ENCODE measurements at regions not wholly inside any gene's neighbourhood (a gene's known extent, or its start where the extent isn't known, plus 50 kb on each side); places are given as distances from the start of the nearest gene placed in this dataset.

DNA sequence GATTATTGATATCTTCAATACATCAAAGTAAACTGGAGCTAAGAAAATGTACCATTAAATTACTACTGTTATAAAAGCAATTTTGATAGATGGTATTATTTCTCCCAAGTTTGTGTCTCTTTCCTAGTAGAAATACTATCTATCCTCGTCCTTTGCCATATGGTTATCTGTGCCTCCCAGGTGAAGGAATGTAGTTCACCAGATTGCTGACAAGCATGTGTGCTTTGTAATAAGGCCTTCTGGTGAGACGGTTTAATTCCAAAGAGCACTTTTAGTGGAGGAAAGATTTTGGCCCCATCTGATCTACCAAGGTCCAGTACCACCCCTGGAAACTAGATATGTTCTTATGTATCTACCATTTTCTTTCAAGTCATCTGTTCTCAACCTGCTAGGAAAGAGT, 243.6 kb downstream of the DLEU7 start:
- TF ChIP-seq, protein P1, sequence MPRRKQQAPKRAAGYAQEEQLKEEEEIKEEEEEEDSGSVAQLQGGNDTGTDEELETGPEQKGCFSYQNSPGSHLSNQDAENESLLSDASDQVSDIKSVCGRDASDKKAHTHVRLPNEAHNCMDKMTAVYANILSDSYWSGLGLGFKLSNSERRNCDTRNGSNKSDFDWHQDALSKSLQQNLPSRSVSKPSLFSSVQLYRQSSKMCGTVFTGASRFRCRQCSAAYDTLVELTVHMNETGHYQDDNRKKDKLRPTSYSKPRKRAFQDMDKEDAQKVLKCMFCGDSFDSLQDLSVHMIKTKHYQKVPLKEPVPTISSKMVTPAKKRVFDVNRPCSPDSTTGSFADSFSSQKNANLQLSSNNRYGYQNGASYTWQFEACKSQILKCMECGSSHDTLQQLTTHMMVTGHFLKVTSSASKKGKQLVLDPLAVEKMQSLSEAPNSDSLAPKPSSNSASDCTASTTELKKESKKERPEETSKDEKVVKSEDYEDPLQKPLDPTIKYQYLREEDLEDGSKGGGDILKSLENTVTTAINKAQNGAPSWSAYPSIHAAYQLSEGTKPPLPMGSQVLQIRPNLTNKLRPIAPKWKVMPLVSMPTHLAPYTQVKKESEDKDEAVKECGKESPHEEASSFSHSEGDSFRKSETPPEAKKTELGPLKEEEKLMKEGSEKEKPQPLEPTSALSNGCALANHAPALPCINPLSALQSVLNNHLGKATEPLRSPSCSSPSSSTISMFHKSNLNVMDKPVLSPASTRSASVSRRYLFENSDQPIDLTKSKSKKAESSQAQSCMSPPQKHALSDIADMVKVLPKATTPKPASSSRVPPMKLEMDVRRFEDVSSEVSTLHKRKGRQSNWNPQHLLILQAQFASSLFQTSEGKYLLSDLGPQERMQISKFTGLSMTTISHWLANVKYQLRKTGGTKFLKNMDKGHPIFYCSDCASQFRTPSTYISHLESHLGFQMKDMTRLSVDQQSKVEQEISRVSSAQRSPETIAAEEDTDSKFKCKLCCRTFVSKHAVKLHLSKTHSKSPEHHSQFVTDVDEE (CRISPR knock-in tag; IDR thresholded peaks at IDR 0.05), result no peak
- no peak for TF ChIP-seq RARB (CRISPR knock-in tag; IDR thresholded peaks at IDR 0.05)
- TF ChIP-seq ZFP30 (CRISPR knock-in tag; IDR thresholded peaks at IDR 0.05), result no peak
- no peak for ATAC-seq

GRCh38 chr13:50608370-50608769, 235.1 kb downstream of the DLEU7 start:
- TF ChIP-seq ISL1 (CRISPR knock-in tag; IDR thresholded peaks at IDR 0.05) (0 out of 2 replicates have a peak, but pooled peaks have one; percentile 4), ARNTL (CRISPR knock-in tag; IDR thresholded peaks at IDR 0.05; ENCODE audit: borderline replicate concordance, low read depth) (no peak), TCF4 (CRISPR knock-in tag; IDR thresholded peaks at IDR 0.05; ENCODE audit: borderline replicate concordance) (no peak), RARB (CRISPR knock-in tag; IDR thresholded peaks at IDR 0.05) (no peak)
- no peak for ATAC-seq

DNA sequence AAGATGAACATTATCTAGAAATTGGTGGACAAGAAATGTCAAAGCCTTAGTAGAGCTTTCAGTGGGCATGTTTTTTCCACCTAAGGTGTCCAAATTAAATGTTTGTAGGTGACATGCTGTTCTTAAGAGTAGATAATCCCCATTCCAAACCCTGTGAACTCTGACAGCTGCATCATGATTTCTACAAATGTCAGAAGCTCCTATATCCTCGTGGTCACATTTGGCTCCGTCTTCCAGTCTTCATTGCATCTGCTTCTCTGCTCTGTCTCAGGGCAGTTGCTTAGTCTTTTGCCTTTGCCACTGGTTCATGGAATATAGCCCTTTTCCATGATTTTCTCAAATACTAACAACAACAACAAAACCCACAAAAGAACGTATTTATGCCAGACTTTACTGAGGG, 234.5 kb downstream of the DLEU7 start:
- TF ChIP-seq CSRNP3 (CRISPR knock-in tag; IDR thresholded peaks at IDR 0.05), result no peak
- TF ChIP-seq SNAI2 (CRISPR knock-in tag; IDR thresholded peaks at IDR 0.05), result no peak
- TF ChIP-seq TOX (CRISPR knock-in tag; IDR thresholded peaks at IDR 0.05; ENCODE audit: borderline replicate concordance), result no peak
- ATAC-seq, result no peak

- ATAC-seq, result no peak
- TF ChIP-seq ZNF565 (CRISPR knock-in tag; conservative IDR thresholded peaks at IDR 0.05; ENCODE audit: low read depth) (no peak), CSRNP3 (CRISPR knock-in tag; IDR thresholded peaks at IDR 0.05) (no peak), GLIS3 (CRISPR knock-in tag; IDR thresholded peaks at IDR 0.05) (no peak), ARNTL (CRISPR knock-in tag; IDR thresholded peaks at IDR 0.05; ENCODE audit: borderline replicate concordance, low read depth) (no peak), ZNF70 (CRISPR knock-in tag; IDR thresholded peaks at IDR 0.05) (no peak), ISL1 (CRISPR knock-in tag; IDR thresholded peaks at IDR 0.05) (no peak), ZFP30 (CRISPR knock-in tag; IDR thresholded peaks at IDR 0.05) (no peak), ZC3H10 (CRISPR knock-in tag; IDR thresholded peaks at IDR 0.05) (no peak), ESRRG (CRISPR knock-in tag; IDR thresholded peaks at IDR 0.05) (no peak), TCF4 (CRISPR knock-in tag; IDR thresholded peaks at IDR 0.05; ENCODE audit: borderline replicate concordance) (no peak), PPARA (CRISPR knock-in tag; IDR thresholded peaks at IDR 0.05; ENCODE audit: borderline replicate concordance) (no peak), CSDC2 (CRISPR knock-in tag; IDR thresholded peaks at IDR 0.05) (no peak), RARB (CRISPR knock-in tag; IDR thresholded peaks at IDR 0.05) (no peak), SNAI2 (CRISPR knock-in tag; IDR thresholded peaks at IDR 0.05) (no peak), OSR1 (CRISPR knock-in tag; IDR thresholded peaks at IDR 0.05) (no peak), BACH2 (CRISPR knock-in tag; IDR thresholded peaks at IDR 0.05; ENCODE audit: borderline replicate concordance) (no peak)
- TF ChIP-seq, protein P2, sequence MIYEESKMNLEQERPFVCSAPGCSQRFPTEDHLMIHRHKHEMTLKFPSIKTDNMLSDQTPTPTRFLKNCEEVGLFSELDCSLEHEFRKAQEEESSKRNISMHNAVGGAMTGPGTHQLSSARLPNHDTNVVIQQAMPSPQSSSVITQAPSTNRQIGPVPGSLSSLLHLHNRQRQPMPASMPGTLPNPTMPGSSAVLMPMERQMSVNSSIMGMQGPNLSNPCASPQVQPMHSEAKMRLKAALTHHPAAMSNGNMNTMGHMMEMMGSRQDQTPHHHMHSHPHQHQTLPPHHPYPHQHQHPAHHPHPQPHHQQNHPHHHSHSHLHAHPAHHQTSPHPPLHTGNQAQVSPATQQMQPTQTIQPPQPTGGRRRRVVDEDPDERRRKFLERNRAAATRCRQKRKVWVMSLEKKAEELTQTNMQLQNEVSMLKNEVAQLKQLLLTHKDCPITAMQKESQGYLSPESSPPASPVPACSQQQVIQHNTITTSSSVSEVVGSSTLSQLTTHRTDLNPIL (CRISPR knock-in tag; IDR thresholded peaks at IDR 0.05; ENCODE audit: low read depth), result no peak
- TF ChIP-seq, protein P1 (CRISPR knock-in tag; IDR thresholded peaks at IDR 0.05), result no peak
Measured at GRCh38 chr13:50610238-50610637, 233.3 kb downstream of the DLEU7 start.

Data from SK-N-SH treated with all-trans-retinoic acid at 6 μM for 48 hours (cell line).